HG03103 (cell line): ENCODE measurements at regions not wholly inside any gene's neighbourhood (a gene's known extent, or its start where the extent isn't known, plus 50 kb on each side); places are given as distances from the start of the nearest gene placed in this dataset.

Source experiments
- ATAC-seq: cut with Tn5 transposase; IDR thresholded peaks from one replicate; pipeline ENCODE4 v1.9.1; 2021; ENCODE audit warnings: low read depth; ENCODE audit not compliant: unreplicated experiment

GRCh38 chr2:120785228-120785966 lies 49.7 kb downstream of the GLI2 start:
- ATAC-seq: no peak

- no peak for ATAC-seq
Observed at GRCh38 chr2:120786038-120786960, 50.6 kb downstream of the GLI2 start.

- ATAC-seq: no peak
Observed at GRCh38 chr2:120787111-120787821, 51.6 kb downstream of the GLI2 start.

- ATAC-seq: no peak
Observed at GRCh38 chr2:120787822-120788700, 52.4 kb downstream of the GLI2 start.

- no peak for ATAC-seq
Observed at GRCh38 chr2:120791243-120791961, 55.7 kb downstream of the GLI2 start.

- no peak for ATAC-seq
Observed at GRCh38 chr2:120791962-120792297, 56.3 kb downstream of the GLI2 start.

GRCh38 chr2:120793682-120794403 lies 58.2 kb downstream of the GLI2 start:
- no peak for ATAC-seq

GRCh38 chr2:120794716-120795115 lies 59.0 kb downstream of the GLI2 start:
- no peak for ATAC-seq

GRCh38 chr2:120796094-120796493 lies 60.4 kb downstream of the GLI2 start:
- ATAC-seq: no peak

GRCh38 chr2:120797421-120798221 lies 62.0 kb downstream of the GLI2 start:
- ATAC-seq: no peak

GRCh38 chr2:120798567-120799247 lies 63.0 kb downstream of the GLI2 start:
- ATAC-seq: no peak

- no peak for ATAC-seq
Observed at GRCh38 chr2:120802158-120802557, 66.5 kb downstream of the GLI2 start.

- no peak for ATAC-seq
Observed at GRCh38 chr2:120802867-120803484, 67.3 kb downstream of the GLI2 start.

GRCh38 chr2:120803764-120804335 lies 68.2 kb downstream of the GLI2 start:
- no peak for ATAC-seq

- ATAC-seq: no peak
Observed at GRCh38 chr2:120804459-120804858, 68.8 kb downstream of the GLI2 start.

- no peak for ATAC-seq
Observed at GRCh38 chr2:120805011-120805410, 69.3 kb downstream of the GLI2 start.

GRCh38 chr2:120805602-120806001 lies 69.9 kb downstream of the GLI2 start:
- ATAC-seq: no peak
